Left hindlimb (tissue), 1 donor: ENCODE measurements at regions not wholly inside any gene's neighbourhood (a gene's known extent, or its start where the extent isn't known, plus 50 kb on each side); places are given as distances from the start of the nearest gene placed in this dataset.
"Not testable (repeated sequence)": the region's sequence is repeated elsewhere in the genome, so short reads cannot be mapped to it uniquely, and the experiment has no call there.

Experiments used
- DNase-seq: peaks from one replicate; pipeline ENCODE4 v3.0.0-alpha.2; 2018

GRCh38 chr2:18304849-18305248 is 255.6 kb downstream of the RDH14 start:
- no peak for DNase-seq

GRCh38 chr2:18301421-18302139 is 258.9 kb downstream of the RDH14 start:
- no peak for DNase-seq

- DNase-seq, result no peak
These were observed 260.8 kb downstream of the RDH14 start for GRCh38 chr2:18299423-18300212.

- no peak for DNase-seq
These were observed 262.9 kb downstream of the RDH14 start for GRCh38 chr2:18297534-18298058.

GRCh38 chr2:18290386-18290785 is 270.1 kb downstream of the RDH14 start:
- no peak for DNase-seq

GRCh38 chr2:18286897-18287296 is 273.6 kb downstream of the RDH14 start:
- no peak for DNase-seq

GRCh38 chr2:18284331-18284730 is 276.1 kb downstream of the RDH14 start:
- DNase-seq, result no peak

- DNase-seq, result no peak
These were observed 278.4 kb downstream of the RDH14 start for GRCh38 chr2:18282026-18282425.

- DNase-seq, result no peak
These were observed 283.8 kb downstream of the RDH14 start for GRCh38 chr2:18276583-18277075.

- DNase-seq, result no peak
These were observed 287.2 kb downstream of the RDH14 start for GRCh38 chr2:18273205-18273604.

- no peak for DNase-seq
These were observed 288.3 kb downstream of the RDH14 start for GRCh38 chr2:18272148-18272494.

- no peak for DNase-seq
These were observed 288.9 kb downstream of the RDH14 start for GRCh38 chr2:18271370-18272147.

GRCh38 chr2:18268400-18268799 is 292.1 kb downstream of the RDH14 start:
- DNase-seq, result no peak

GRCh38 chr2:18267501-18267900 is 293.0 kb downstream of the RDH14 start:
- DNase-seq, result no peak

GRCh38 chr2:18266699-18267098 is 293.8 kb downstream of the RDH14 start:
- DNase-seq, result not testable (repeated sequence)

GRCh38 chr2:18265614-18266586 is 294.6 kb downstream of the RDH14 start:
- no peak for DNase-seq

GRCh38 chr2:18262601-18263000 is 297.9 kb downstream of the RDH14 start:
- DNase-seq, result no peak

- no peak for DNase-seq
These were observed 306.7 kb downstream of the RDH14 start for GRCh38 chr2:18253686-18254197.

- DNase-seq, result no peak
These were observed 309.0 kb downstream of the RDH14 start for GRCh38 chr2:18251486-18251885.

- DNase-seq, result no peak
These were observed 313.0 kb downstream of the RDH14 start for GRCh38 chr2:18247282-18248110.

GRCh38 chr2:18245375-18245774 is 315.1 kb downstream of the RDH14 start:
- DNase-seq, result no peak
